Keratinocyte (primary cell): ENCODE measurements at regions not wholly inside any gene's neighbourhood (a gene's known extent, or its start where the extent isn't known, plus 50 kb on each side); places are given as distances from the start of the nearest gene placed in this dataset.

Experiments used
- DNase-seq: peaks from one replicate; pipeline ENCODE4 v3.0.0-alpha.2; 2011; ENCODE audit warnings: low read depth, missing footprints, low spot score
- FAIRE-seq: peaks from 2 replicates; lab custom pipeline; 2011; peaks lifted over from hg19 to GRCh38; lab: Jason Lieb, UNC
- H2AFZ ChIP-seq: 2 replicates; pipeline ENCODE4 v1.6.0; 2012; ENCODE audit warnings: low read length, control low read depth, inconsistent platforms; ENCODE audit not compliant: control insufficient read depth
- H3K27ac ChIP-seq: 2 replicates; pipeline ENCODE4 v1.5.1; 2011; ENCODE audit warnings: low read length; ENCODE audit not compliant: control insufficient read depth, insufficient read depth
- H3K27me3 ChIP-seq: 3 replicates; pipeline ENCODE4 v1.6.0; 2011; ENCODE audit warnings: low read length; ENCODE audit not compliant: control insufficient read depth, insufficient read depth; ENCODE audit errors: extremely low read depth
- H3K36me3 ChIP-seq, 2 experiments: 2 replicates in 1 of 2; 3 replicates in 1 of 2; pipeline ENCODE4 v1.5.1; 2011; ENCODE audit warnings: low read length in 2 of 2, mild to moderate bottlenecking in 1 of 2; ENCODE audit not compliant: control insufficient read depth in 2 of 2, insufficient read depth in 2 of 2; ENCODE audit errors: extremely low read depth in 1 of 2
- H3K4me1 ChIP-seq: 3 replicates; pipeline ENCODE4 v1.5.1; 2011; ENCODE audit warnings: low read length; ENCODE audit not compliant: control insufficient read depth, insufficient read depth; ENCODE audit errors: extremely low read depth
- H3K4me2 ChIP-seq: 3 replicates; pipeline ENCODE4 v1.6.0; 2011; ENCODE audit warnings: low read depth, low read length; ENCODE audit not compliant: control insufficient read depth, insufficient read depth; ENCODE audit errors: extremely low read depth
- H3K4me3 ChIP-seq, 3 experiments: fragments of 200-600 bp in 1 of 3; sonication (generic) in 1 of 3; 2 replicates in 2 of 3; 3 replicates in 1 of 3; pipeline ENCODE4 v1.5.1; 2011 to 2016; ENCODE audit warnings: low read length in 3 of 3, mild to moderate bottlenecking in 3 of 3, control low read depth in 2 of 3, inconsistent platforms in 1 of 3, low read depth in 1 of 3, mixed read lengths in 1 of 3, mixed run types in 1 of 3, moderate library complexity in 1 of 3; ENCODE audit not compliant: control insufficient read depth in 2 of 3, insufficient read depth in 2 of 3; ENCODE audit errors: extremely low read depth in 1 of 3
- H3K79me2 ChIP-seq: 2 replicates; pipeline ENCODE4 v1.6.0; 2012; ENCODE audit warnings: low read length; ENCODE audit not compliant: control insufficient read depth, insufficient read depth
- H3K9ac ChIP-seq: 3 replicates; pipeline ENCODE4 v1.6.0; 2011; ENCODE audit warnings: low read length; ENCODE audit not compliant: control insufficient read depth, insufficient read depth; ENCODE audit errors: extremely low read depth
- H3K9me1 ChIP-seq: 3 replicates; pipeline ENCODE4 v1.6.0; 2011; ENCODE audit warnings: low read length; ENCODE audit not compliant: control insufficient read depth, insufficient read depth; ENCODE audit errors: extremely low read depth
- H3K9me3 ChIP-seq: 2 replicates; pipeline ENCODE4 v1.5.1; 2012; ENCODE audit warnings: low read depth, low read length; ENCODE audit not compliant: control insufficient read depth
- H4K20me1 ChIP-seq: 3 replicates; pipeline ENCODE4 v1.6.0; 2011; ENCODE audit warnings: low read length; ENCODE audit not compliant: control insufficient read depth, insufficient read depth; ENCODE audit errors: extremely low read depth
- EZH2 ChIP-seq: IDR thresholded peaks from one replicate; pipeline ENCODE4 v1.6.1; 2012; ENCODE audit warnings: inconsistent platforms, mild to moderate bottlenecking, low read length, moderate library complexity
- dilution Hi-C: fragments of 300-500 bp; cut with MboI; formaldehyde crosslinking; loops from one replicate; pipeline ENCODE4 v1.7.0; 2020; ENCODE audit warnings: low sequenced_read_pairs; ENCODE audit not compliant: extremely low pct_ligation_motif_present
- TF ChIP-seq, protein P1 (sequence below), 3 experiments: IDR thresholded peaks in 1 of 3; conservative IDR thresholded peaks in 1 of 3; optimal IDR thresholded peaks in 1 of 3; 2 replicates in 2 of 3; 3 replicates in 1 of 3; pipeline versions ENCODE3 to v1.5.1; 2011; ENCODE audit warnings: low read length in 3 of 3, mild to moderate bottlenecking in 3 of 3, moderate library complexity in 2 of 3, control low read depth in 1 of 3, inconsistent platforms in 1 of 3; ENCODE audit not compliant: insufficient read depth in 2 of 3; ENCODE audit errors: extremely low read depth in 1 of 3

- no peak overlapping the region for H3K4me3 ChIP-seq
- no peak overlapping the region for H3K27ac ChIP-seq
- H3K27me3 ChIP-seq: no peaks in the 10 kb centered on the region
- no peaks in the 10 kb centered on the region for H3K9me3 ChIP-seq
- FAIRE-seq (no peak), DNase-seq (no peak)
- no peak overlapping the region for H2AFZ ChIP-seq
- no peaks in the 10 kb centered on the region for H3K9me1 ChIP-seq
- H3K4me2 ChIP-seq: no peak overlapping the region
- no peaks in the 10 kb centered on the region for H3K79me2 ChIP-seq
- TF ChIP-seq EZH2: no peak
- TF ChIP-seq, protein P1, sequence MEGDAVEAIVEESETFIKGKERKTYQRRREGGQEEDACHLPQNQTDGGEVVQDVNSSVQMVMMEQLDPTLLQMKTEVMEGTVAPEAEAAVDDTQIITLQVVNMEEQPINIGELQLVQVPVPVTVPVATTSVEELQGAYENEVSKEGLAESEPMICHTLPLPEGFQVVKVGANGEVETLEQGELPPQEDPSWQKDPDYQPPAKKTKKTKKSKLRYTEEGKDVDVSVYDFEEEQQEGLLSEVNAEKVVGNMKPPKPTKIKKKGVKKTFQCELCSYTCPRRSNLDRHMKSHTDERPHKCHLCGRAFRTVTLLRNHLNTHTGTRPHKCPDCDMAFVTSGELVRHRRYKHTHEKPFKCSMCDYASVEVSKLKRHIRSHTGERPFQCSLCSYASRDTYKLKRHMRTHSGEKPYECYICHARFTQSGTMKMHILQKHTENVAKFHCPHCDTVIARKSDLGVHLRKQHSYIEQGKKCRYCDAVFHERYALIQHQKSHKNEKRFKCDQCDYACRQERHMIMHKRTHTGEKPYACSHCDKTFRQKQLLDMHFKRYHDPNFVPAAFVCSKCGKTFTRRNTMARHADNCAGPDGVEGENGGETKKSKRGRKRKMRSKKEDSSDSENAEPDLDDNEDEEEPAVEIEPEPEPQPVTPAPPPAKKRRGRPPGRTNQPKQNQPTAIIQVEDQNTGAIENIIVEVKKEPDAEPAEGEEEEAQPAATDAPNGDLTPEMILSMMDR (optimal IDR thresholded peaks at IDR 0.05 in 1 of 3, IDR thresholded peaks at IDR 0.05 in 1 of 3, conservative IDR thresholded peaks at IDR 0.05 in 1 of 3; ENCODE audit: extremely low read depth in 1 of 3, insufficient read depth in 2 of 3, low read length in 3 of 3): no peak
- H3K36me3 ChIP-seq: no peaks in the 10 kb centered on the region
- dilution Hi-C loops: no loop called here
- no peak overlapping the region for H3K9ac ChIP-seq
- H3K4me1 ChIP-seq: no peaks in the 10 kb centered on the region
- H4K20me1 ChIP-seq: no peaks in the 10 kb centered on the region
These were observed 264.4 kb upstream of the CDH10 start for GRCh38 chr5:24909210-24909609.

GRCh38 chr5:24906689-24907088, 261.9 kb upstream of the CDH10 start:
- Histone ChIP-seq H3K9me1 (no peaks in the 10 kb centered on the region), H4K20me1 (no peaks in the 10 kb centered on the region), H2AFZ (no peak overlapping the region), H3K27me3 (no peaks in the 10 kb centered on the region), H3K79me2 (no peaks in the 10 kb centered on the region), H3K36me3 (no peaks in the 10 kb centered on the region), H3K9ac (no peak overlapping the region), H3K4me3 (no peak overlapping the region), H3K27ac (no peak overlapping the region), H3K9me3 (no peaks in the 10 kb centered on the region), H3K4me1 (no peaks in the 10 kb centered on the region), H3K4me2 (no peak overlapping the region)
- dilution Hi-C loops: no loop called here
- TF ChIP-seq, protein P1 (optimal IDR thresholded peaks at IDR 0.05 in 1 of 3, IDR thresholded peaks at IDR 0.05 in 1 of 3, conservative IDR thresholded peaks at IDR 0.05 in 1 of 3; ENCODE audit: extremely low read depth in 1 of 3, insufficient read depth in 2 of 3, low read length in 3 of 3): no peak
- no peak for TF ChIP-seq EZH2
- no peak for DNase-seq
- no peak for FAIRE-seq
